Large intestine (tissue), 3 donors: ENCODE measurements at regions not wholly inside any gene's neighbourhood (a gene's known extent, or its start where the extent isn't known, plus 50 kb on each side); places are given as distances from the start of the nearest gene placed in this dataset.

Source experiments
- DNase-seq, 2 donors: peaks; one replicate each; pipeline versions ENCODE4 v3.0.0 to v3.0.0-alpha.2; 2013
- H3K27ac ChIP-seq: one replicate; pipeline ENCODE4 v1.5.1; 2013; ENCODE audit warnings: low read length
- H3K27me3 ChIP-seq: 2 replicates; pipeline ENCODE4 v1.6.1; 2013; ENCODE audit warnings: low read length; ENCODE audit not compliant: control insufficient read depth, insufficient read depth
- H3K36me3 ChIP-seq: 2 replicates; pipeline ENCODE4 v1.6.1; 2013; ENCODE audit warnings: low read length; ENCODE audit not compliant: control insufficient read depth, insufficient read depth
- H3K4me1 ChIP-seq: one replicate; pipeline ENCODE4 v1.6.1; 2013; ENCODE audit warnings: low read length; ENCODE audit not compliant: control insufficient read depth, insufficient read depth
- H3K4me3 ChIP-seq: one replicate; pipeline ENCODE4 v1.5.1; 2013; ENCODE audit warnings: low read length
- H3K9me3 ChIP-seq: one replicate; pipeline ENCODE4 v1.6.1; 2013; ENCODE audit warnings: mild to moderate bottlenecking, low read depth, low read length, moderate library complexity; ENCODE audit not compliant: control insufficient read depth
- WGBS: methylation state at CpG from one replicate; pipeline ENCODE4 v1.1.5; 2013; ENCODE audit warnings: low lambda C conversion rate; ENCODE audit not compliant: insufficient coverage; 5-methylcytosine and 5-hydroxymethylcytosine counted together

DNA sequence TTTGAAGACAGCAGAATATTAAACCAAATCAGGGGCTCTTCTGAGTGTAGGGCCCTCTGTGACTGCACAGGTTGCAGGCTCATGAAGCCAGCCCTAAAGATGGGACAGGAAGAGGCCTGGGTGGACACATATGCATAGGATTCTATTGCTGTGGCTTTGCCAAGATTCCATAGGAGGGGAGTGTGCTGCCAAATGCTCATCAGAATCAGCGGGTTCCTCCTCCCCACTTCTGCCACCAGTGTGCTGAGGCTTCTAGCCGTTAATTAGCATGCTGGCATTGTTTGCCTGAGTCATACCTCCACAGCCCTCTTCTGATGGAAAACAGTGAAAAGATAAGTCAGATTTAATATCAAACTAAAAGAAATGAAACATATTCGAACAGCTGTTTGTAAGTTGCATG is 103.9 kb upstream of the TMEFF2 start:
- WGBS: 84% methylated on average over 3 of the region's 3 CpGs
- DNase-seq: no peak
- no peak overlapping the region for H3K4me3 ChIP-seq
- H3K27me3 ChIP-seq: no peaks in the 10 kb centered on the region
- no peaks in the 10 kb centered on the region for H3K9me3 ChIP-seq
- H3K27ac ChIP-seq: no peak overlapping the region
- no peaks in the 10 kb centered on the region for H3K4me1 ChIP-seq
- H3K36me3 ChIP-seq: no peaks in the 10 kb centered on the region

DNA sequence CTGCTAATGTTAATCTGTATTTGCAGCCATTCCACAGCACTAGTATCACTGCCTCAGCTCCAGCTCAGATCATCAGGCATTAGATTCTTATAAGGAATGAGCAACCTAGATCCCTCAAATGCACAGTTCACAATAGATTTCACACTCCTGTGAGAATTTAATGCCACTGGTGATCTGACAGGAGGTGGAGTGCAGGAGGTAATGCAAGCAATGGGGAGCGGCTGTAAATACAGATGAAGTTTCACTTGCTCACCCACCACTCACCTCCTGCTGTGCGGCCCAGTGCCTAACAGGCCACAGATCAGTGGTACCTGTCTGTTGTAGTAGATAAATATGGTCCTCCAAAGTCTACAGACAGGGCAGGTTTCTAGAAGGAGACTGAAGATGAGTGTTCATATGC is 97.7 kb upstream of the TMEFF2 start:
- Histone ChIP-seq H3K9me3 (no peaks in the 10 kb centered on the region), H3K27ac (no peak overlapping the region), H3K4me3 (no peak overlapping the region), H3K27me3 (no peaks in the 10 kb centered on the region), H3K4me1 (no peaks in the 10 kb centered on the region), H3K36me3 (no peaks in the 10 kb centered on the region)
- no CpG with 5 or more reads among the region's 2 CpGs for WGBS
- DNase-seq: no peak

DNA sequence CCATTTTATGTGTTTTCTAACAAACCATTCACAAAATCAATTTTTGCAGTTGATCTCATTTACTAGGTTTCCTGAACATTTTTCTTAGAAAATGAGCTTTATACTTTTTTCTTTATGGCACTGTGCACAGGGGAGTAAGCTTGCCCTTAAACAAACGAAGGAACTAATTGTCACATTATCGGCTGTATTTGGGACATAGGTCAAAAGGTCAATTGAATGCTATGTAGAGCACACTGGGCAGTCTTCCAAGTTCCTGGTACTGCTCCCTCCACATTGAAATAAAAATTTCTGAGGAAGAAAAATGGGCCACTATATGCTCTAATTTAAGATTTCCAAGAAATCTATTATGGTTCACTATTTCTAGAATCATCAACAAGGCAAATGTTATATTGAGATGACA is 93.6 kb upstream of the TMEFF2 start:
- H3K9me3 ChIP-seq: no peaks in the 10 kb centered on the region
- H3K27ac ChIP-seq: no peak overlapping the region
- WGBS: no CpG with 5 or more reads among the region's 2 CpGs
- no peaks in the 10 kb centered on the region for H3K27me3 ChIP-seq
- no peaks in the 10 kb centered on the region for H3K4me1 ChIP-seq
- no peaks in the 10 kb centered on the region for H3K36me3 ChIP-seq
- H3K4me3 ChIP-seq: no peak overlapping the region
- DNase-seq: no peak

GRCh38 chr2:192286093-192286701 is 91.5 kb upstream of the TMEFF2 start:
- WGBS: no CpG with 5 or more reads among the region's 3 CpGs
- H3K9me3 ChIP-seq: no peaks in the 10 kb centered on the region

DNA sequence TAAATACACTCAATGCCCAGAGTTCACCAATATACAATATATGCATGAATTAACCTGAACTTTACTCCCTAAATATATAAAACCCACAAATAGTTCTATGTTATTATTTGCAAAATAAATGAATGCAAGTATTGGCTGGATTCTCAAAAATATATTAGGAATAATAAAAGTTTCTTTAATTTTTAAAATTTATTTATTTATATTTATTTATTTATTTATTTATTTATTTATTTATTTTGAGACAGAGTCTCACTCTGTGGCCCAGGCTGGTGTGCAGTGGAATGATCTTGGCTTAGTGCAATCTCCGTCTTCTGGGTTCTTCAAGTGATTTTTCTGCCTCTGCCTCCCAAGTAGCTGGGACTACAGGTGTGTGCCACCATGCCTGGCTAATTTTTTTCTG is 88.7 kb upstream of the TMEFF2 start:
- H3K4me3 ChIP-seq: no peak overlapping the region
- no peaks in the 10 kb centered on the region for H3K9me3 ChIP-seq
- WGBS: 100% methylated on average over 1 of the region's 1 CpG
- no peak for DNase-seq
- H3K4me1 ChIP-seq: no peaks in the 10 kb centered on the region
- H3K27ac ChIP-seq: no peak overlapping the region
- no peaks in the 10 kb centered on the region for H3K27me3 ChIP-seq
- no peaks in the 10 kb centered on the region for H3K36me3 ChIP-seq

More at GRCh38 chr2:192286093-192286701, 91.5 kb upstream of the TMEFF2 start:
- H3K27me3 ChIP-seq: no peaks in the 10 kb centered on the region
- H3K27ac ChIP-seq: no peak overlapping the region
- no peak overlapping the region for H3K4me3 ChIP-seq
- H3K4me1 ChIP-seq: no peaks in the 10 kb centered on the region
- DNase-seq: no peak
- no peaks in the 10 kb centered on the region for H3K36me3 ChIP-seq

- no peak for DNase-seq
- Histone ChIP-seq H3K36me3 (no peaks in the 10 kb centered on the region), H3K4me3 (no peak overlapping the region), H3K9me3 (no peaks in the 10 kb centered on the region), H3K4me1 (no peaks in the 10 kb centered on the region), H3K27ac (no peak overlapping the region), H3K27me3 (no peaks in the 10 kb centered on the region)
Measured at GRCh38 chr2:192278701-192279100, 84.0 kb upstream of the TMEFF2 start.

DNA sequence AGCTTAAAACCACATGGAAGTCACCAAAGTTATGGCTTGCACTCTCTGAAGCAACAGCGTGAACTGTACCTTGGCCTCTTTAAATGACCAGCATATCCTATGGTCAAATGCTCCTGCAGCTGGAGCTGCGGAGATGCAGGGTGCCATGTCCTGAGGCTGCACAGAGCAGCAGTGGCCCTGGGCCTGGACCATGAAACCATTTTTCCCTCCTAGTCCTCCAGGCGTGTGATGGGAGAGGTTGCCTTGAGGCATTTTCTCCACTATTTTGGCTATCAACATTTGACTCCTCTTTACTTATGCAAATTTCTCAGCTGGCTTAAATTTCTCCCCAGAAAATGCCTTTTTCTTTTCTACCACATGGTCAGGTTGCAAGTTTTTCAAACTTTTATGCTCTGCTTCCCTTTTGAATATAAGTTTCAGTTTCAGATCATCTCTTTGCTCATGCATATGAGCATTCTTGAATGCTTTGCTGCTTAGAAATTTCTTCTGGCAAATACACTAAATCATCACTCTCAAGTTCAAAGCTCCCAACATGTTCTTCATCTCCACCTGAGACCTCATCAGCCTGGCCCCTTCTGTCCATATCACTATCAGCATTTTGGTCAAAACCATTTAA is 82.9 kb upstream of the TMEFF2 start:
- H3K27ac ChIP-seq: no peak overlapping the region
- no peak overlapping the region for H3K4me3 ChIP-seq
- no peaks in the 10 kb centered on the region for H3K27me3 ChIP-seq
- no peaks in the 10 kb centered on the region for H3K9me3 ChIP-seq
- WGBS: no CpG with 5 or more reads among the region's 3 CpGs
- no peak for DNase-seq
- H3K36me3 ChIP-seq: no peaks in the 10 kb centered on the region
- H3K4me1 ChIP-seq: no peaks in the 10 kb centered on the region

DNA sequence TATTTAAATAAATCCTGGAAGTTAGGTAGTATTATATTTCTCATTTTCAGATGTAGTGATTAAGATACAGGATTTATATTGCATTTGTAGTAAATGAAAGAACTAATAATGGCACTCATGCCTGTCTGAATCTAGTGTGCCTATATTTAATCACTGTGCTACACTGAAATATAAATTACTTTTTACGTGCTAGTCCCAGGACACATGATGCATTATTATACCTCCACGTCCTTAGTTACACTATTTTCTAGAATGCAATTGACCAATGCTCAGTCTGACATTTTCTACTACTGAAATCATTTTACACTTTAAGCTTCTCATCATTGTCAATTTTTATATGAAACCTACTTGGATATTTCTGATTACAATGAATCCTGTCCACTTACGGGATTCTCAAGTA is 80.9 kb upstream of the TMEFF2 start:
- WGBS: 100% methylated on average over 1 of the region's 3 CpGs
- Histone ChIP-seq H3K36me3 (no peaks in the 10 kb centered on the region), H3K27me3 (no peaks in the 10 kb centered on the region), H3K4me1 (no peaks in the 10 kb centered on the region), H3K4me3 (no peak overlapping the region), H3K27ac (no peak overlapping the region), H3K9me3 (no peaks in the 10 kb centered on the region)
- no peak for DNase-seq

GRCh38 chr2:192267484-192267883 is 72.8 kb upstream of the TMEFF2 start:
- Histone ChIP-seq H3K27me3 (no peaks in the 10 kb centered on the region), H3K4me3 (no peak overlapping the region), H3K36me3 (no peaks in the 10 kb centered on the region), H3K27ac (no peak overlapping the region), H3K4me1 (no peaks in the 10 kb centered on the region), H3K9me3 (no peaks in the 10 kb centered on the region)
- DNase-seq: no peak

- no CpG with 5 or more reads among the region's 2 CpGs for WGBS
Measured at GRCh38 chr2:192265751-192266150, 71.0 kb upstream of the TMEFF2 start.

DNA sequence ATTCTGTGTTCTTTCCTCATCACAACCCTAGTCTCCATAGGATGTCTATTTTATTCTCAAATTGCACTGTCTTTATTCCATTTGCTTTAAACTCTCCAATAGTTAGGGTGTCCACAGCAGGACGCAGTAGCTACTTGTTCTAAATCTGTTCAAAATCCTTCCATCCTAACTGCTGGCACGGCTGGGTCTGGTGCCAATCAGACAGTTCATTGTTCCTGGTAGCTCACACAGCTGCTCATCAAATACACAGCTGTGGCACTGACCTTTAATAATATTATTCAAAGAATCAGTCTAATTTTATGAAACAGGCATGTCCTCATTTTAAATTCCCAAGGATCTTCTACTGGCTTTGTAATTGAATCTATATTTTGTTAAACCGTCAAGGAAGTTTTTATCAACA is 59.7 kb upstream of the TMEFF2 start:
- no CpG with 5 or more reads among the region's 3 CpGs for WGBS
- Histone ChIP-seq H3K36me3 (no peaks in the 10 kb centered on the region), H3K27ac (no peak overlapping the region), H3K4me3 (no peak overlapping the region), H3K9me3 (no peaks in the 10 kb centered on the region), H3K27me3 (no peaks in the 10 kb centered on the region), H3K4me1 (no peaks in the 10 kb centered on the region)
- DNase-seq: no peak

More at GRCh38 chr2:192265751-192266150, 71.0 kb upstream of the TMEFF2 start:
- Histone ChIP-seq H3K27me3 (no peaks in the 10 kb centered on the region), H3K4me3 (no peak overlapping the region), H3K27ac (no peak overlapping the region), H3K9me3 (no peaks in the 10 kb centered on the region), H3K36me3 (no peaks in the 10 kb centered on the region), H3K4me1 (no peaks in the 10 kb centered on the region)
- no peak for DNase-seq
